GM12878 (cell line): ENCODE measurements at regions not wholly inside any gene's neighbourhood (a gene's known extent, or its start where the extent isn't known, plus 50 kb on each side); places are given as distances from the start of the nearest gene placed in this dataset.

ENCODE experiments used
- CHD2 ChIP-seq: IDR thresholded peaks from 2 replicates; pipeline ENCODE4 v1.6.1; 2011; ENCODE audit warnings: low read depth, low read length, improper control_type of control experiment, borderline replicate concordance
- ELK1 ChIP-seq: IDR thresholded peaks from 2 replicates; pipeline ENCODE4 v1.6.1; 2012; ENCODE audit warnings: low read depth, low read length, improper control_type of control experiment
- PAX5 ChIP-seq: IDR thresholded peaks from 2 replicates; pipeline ENCODE4 v1.6.1; 2011; ENCODE audit warnings: low read depth, low read length, borderline replicate concordance
- PRDM15 ChIP-seq: fragments of 450-650 bp; formaldehyde crosslinking; IDR thresholded peaks from 2 replicates; pipeline ENCODE4 v1.4.0; 2020; ENCODE audit warnings: mild to moderate bottlenecking, moderate library complexity
- RAD51 ChIP-seq: fragments of 450-650 bp; IDR thresholded peaks from 2 replicates; pipeline ENCODE4 v1.6.1; 2016; ENCODE audit warnings: moderate library complexity, mild to moderate bottlenecking, inconsistent platforms
- ZNF274 ChIP-seq: IDR thresholded peaks from one replicate; pipeline ENCODE4 v1.8.0; 2011; ENCODE audit not compliant: insufficient read length, insufficient read depth
- TF ChIP-seq, protein P1 (sequence below): fragments of 150-350 bp; IDR thresholded peaks from 2 replicates; pipeline ENCODE4 v1.6.1; 2014; ENCODE audit warnings: mild to moderate bottlenecking, low read depth, low read length
- TF ChIP-seq, protein P2 (sequence below): fragments of 450-650 bp; IDR thresholded peaks from 2 replicates; pipeline ENCODE4 v1.6.1; 2014; ENCODE audit warnings: mild to moderate bottlenecking
- TF ChIP-seq, protein P3 (sequence below): fragments of 450-650 bp; IDR thresholded peaks from 2 replicates; pipeline ENCODE4 v1.6.1; 2017; ENCODE audit warnings: mild to moderate bottlenecking, moderate library complexity

DNA sequence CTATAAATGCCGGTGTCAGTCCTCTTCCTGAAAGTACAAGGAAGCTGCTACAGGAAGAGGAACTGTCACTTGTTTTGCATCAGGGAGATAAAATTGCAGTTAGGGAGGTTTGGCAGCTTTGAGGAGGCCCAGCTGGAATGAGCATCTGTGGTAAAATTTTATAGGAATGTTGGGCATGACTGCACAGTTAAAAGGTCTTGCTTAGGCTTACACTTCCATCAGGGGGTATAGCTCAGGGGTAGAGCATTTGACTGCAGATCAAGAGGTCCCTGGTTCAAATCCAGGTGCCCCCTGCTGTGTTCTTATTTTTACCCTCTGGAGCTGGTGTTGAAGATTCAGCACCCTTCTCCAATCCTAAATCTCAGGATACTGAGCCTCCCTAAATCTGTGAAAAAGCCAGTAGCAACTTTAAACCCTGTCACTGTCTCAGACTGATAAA lies 65.9 kb downstream of the ZNF467 start (continued):
- TF ChIP-seq, protein P1, sequence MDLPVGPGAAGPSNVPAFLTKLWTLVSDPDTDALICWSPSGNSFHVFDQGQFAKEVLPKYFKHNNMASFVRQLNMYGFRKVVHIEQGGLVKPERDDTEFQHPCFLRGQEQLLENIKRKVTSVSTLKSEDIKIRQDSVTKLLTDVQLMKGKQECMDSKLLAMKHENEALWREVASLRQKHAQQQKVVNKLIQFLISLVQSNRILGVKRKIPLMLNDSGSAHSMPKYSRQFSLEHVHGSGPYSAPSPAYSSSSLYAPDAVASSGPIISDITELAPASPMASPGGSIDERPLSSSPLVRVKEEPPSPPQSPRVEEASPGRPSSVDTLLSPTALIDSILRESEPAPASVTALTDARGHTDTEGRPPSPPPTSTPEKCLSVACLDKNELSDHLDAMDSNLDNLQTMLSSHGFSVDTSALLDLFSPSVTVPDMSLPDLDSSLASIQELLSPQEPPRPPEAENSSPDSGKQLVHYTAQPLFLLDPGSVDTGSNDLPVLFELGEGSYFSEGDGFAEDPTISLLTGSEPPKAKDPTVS, result no peak
- TF ChIP-seq PAX5, result no peak
- TF ChIP-seq, protein P2, sequence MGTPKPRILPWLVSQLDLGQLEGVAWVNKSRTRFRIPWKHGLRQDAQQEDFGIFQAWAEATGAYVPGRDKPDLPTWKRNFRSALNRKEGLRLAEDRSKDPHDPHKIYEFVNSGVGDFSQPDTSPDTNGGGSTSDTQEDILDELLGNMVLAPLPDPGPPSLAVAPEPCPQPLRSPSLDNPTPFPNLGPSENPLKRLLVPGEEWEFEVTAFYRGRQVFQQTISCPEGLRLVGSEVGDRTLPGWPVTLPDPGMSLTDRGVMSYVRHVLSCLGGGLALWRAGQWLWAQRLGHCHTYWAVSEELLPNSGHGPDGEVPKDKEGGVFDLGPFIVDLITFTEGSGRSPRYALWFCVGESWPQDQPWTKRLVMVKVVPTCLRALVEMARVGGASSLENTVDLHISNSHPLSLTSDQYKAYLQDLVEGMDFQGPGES, result no peak
- TF ChIP-seq, protein P3, sequence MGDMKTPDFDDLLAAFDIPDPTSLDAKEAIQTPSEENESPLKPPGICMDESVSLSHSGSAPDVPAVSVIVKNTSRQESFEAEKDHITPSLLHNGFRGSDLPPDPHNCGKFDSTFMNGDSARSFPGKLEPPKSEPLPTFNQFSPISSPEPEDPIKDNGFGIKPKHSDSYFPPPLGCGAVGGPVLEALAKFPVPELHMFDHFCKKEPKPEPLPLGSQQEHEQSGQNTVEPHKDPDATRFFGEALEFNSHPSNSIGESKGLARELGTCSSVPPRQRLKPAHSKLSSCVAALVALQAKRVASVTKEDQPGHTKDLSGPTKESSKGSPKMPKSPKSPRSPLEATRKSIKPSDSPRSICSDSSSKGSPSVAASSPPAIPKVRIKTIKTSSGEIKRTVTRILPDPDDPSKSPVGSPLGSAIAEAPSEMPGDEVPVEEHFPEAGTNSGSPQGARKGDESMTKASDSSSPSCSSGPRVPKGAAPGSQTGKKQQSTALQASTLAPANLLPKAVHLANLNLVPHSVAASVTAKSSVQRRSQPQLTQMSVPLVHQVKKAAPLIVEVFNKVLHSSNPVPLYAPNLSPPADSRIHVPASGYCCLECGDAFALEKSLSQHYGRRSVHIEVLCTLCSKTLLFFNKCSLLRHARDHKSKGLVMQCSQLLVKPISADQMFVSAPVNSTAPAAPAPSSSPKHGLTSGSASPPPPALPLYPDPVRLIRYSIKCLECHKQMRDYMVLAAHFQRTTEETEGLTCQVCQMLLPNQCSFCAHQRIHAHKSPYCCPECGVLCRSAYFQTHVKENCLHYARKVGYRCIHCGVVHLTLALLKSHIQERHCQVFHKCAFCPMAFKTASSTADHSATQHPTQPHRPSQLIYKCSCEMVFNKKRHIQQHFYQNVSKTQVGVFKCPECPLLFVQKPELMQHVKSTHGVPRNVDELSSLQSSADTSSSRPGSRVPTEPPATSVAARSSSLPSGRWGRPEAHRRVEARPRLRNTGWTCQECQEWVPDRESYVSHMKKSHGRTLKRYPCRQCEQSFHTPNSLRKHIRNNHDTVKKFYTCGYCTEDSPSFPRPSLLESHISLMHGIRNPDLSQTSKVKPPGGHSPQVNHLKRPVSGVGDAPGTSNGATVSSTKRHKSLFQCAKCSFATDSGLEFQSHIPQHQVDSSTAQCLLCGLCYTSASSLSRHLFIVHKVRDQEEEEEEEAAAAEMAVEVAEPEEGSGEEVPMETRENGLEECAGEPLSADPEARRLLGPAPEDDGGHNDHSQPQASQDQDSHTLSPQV, result no peak
- no peak for TF ChIP-seq ZNF274
- TF ChIP-seq RAD51, result no peak
- TF ChIP-seq CHD2, result no peak
- TF ChIP-seq ELK1, result no peak
- TF ChIP-seq PRDM15 (CRISPR knock-in tag), result no peak
